SK-N-SH (cell line): ENCODE measurements at regions not wholly inside any gene's neighbourhood (a gene's known extent, or its start where the extent isn't known, plus 50 kb on each side); places are given as distances from the start of the nearest gene placed in this dataset.

Source experiments
- EP300 ChIP-seq, 2 experiments: IDR thresholded peaks; 2 replicates each; pipeline versions ENCODE4 v1.4.0 to v1.6.1; 2012; ENCODE audit warnings: borderline replicate concordance in 1 of 2, low read depth in 1 of 2, low read length in 1 of 2
- FOSL2 ChIP-seq: IDR thresholded peaks from 2 replicates; pipeline ENCODE4 v1.4.0; 2012; ENCODE audit warnings: low read depth, mild to moderate bottlenecking, moderate library complexity, borderline replicate concordance
- FOXJ3 ChIP-seq: sonication (generic); formaldehyde crosslinking; IDR thresholded peaks from 2 replicates; pipeline ENCODE4 v1.5.1; 2020; ENCODE audit warnings: mild to moderate bottlenecking, missing genetic modification reagents
- FOXM1 ChIP-seq: IDR thresholded peaks from 2 replicates; pipeline ENCODE4 v1.4.0; 2012; ENCODE audit warnings: low read depth, mild to moderate bottlenecking
- GABPA ChIP-seq: IDR thresholded peaks from 2 replicates; pipeline ENCODE4 v1.4.0; 2012; ENCODE audit warnings: low read depth, mild to moderate bottlenecking
- NFIC ChIP-seq: IDR thresholded peaks from 2 replicates; pipeline ENCODE4 v1.4.0; 2012; ENCODE audit warnings: borderline replicate concordance
- POLR2AphosphoS5 ChIP-seq: IDR thresholded peaks from 2 replicates; pipeline ENCODE4 v1.6.1; 2012; ENCODE audit warnings: low read depth, low read length
- RFX5 ChIP-seq: IDR thresholded peaks from 2 replicates; pipeline ENCODE4 v1.6.1; 2012; ENCODE audit warnings: mild to moderate bottlenecking, improper control_type of control experiment, low read length
- SMC3 ChIP-seq: IDR thresholded peaks from 2 replicates; pipeline ENCODE4 v1.6.1; 2012; ENCODE audit warnings: low read depth, low read length, improper control_type of control experiment
- TF ChIP-seq, protein P1 (sequence below): fragments of 200-600 bp; sonication (generic); IDR thresholded peaks from 2 replicates; pipeline ENCODE4 v1.6.1; 2017; ENCODE audit warnings: antibody characterized with exemption, mild to moderate bottlenecking, moderate library complexity
- TF ChIP-seq, protein P2 (sequence below): IDR thresholded peaks from 2 replicates; pipeline ENCODE4; 2012
- TF ChIP-seq, protein P3 (sequence below): IDR thresholded peaks from 2 replicates; pipeline ENCODE4 v1.6.1; 2012; ENCODE audit warnings: mild to moderate bottlenecking, low read depth, low read length, moderate library complexity
- TF ChIP-seq, protein P4 (sequence below): IDR thresholded peaks from 2 replicates; pipeline ENCODE4 v1.4.0; 2012; ENCODE audit warnings: low read depth

GRCh38 chr2:12921321-12921720 is 204.6 kb downstream of the TRIB2 start:
- TF ChIP-seq GABPA, result no peak
- TF ChIP-seq, protein P1, sequence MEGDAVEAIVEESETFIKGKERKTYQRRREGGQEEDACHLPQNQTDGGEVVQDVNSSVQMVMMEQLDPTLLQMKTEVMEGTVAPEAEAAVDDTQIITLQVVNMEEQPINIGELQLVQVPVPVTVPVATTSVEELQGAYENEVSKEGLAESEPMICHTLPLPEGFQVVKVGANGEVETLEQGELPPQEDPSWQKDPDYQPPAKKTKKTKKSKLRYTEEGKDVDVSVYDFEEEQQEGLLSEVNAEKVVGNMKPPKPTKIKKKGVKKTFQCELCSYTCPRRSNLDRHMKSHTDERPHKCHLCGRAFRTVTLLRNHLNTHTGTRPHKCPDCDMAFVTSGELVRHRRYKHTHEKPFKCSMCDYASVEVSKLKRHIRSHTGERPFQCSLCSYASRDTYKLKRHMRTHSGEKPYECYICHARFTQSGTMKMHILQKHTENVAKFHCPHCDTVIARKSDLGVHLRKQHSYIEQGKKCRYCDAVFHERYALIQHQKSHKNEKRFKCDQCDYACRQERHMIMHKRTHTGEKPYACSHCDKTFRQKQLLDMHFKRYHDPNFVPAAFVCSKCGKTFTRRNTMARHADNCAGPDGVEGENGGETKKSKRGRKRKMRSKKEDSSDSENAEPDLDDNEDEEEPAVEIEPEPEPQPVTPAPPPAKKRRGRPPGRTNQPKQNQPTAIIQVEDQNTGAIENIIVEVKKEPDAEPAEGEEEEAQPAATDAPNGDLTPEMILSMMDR, result no peak
- no peak for TF ChIP-seq RFX5
- TF ChIP-seq, protein P2, sequence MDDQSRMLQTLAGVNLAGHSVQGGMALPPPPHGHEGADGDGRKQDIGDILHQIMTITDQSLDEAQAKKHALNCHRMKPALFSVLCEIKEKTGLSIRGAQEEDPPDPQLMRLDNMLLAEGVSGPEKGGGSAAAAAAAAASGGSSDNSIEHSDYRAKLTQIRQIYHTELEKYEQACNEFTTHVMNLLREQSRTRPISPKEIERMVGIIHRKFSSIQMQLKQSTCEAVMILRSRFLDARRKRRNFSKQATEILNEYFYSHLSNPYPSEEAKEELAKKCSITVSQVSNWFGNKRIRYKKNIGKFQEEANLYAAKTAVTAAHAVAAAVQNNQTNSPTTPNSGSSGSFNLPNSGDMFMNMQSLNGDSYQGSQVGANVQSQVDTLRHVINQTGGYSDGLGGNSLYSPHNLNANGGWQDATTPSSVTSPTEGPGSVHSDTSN, result no peak
- no peak for TF ChIP-seq POLR2AphosphoS5
- TF ChIP-seq, protein P3, sequence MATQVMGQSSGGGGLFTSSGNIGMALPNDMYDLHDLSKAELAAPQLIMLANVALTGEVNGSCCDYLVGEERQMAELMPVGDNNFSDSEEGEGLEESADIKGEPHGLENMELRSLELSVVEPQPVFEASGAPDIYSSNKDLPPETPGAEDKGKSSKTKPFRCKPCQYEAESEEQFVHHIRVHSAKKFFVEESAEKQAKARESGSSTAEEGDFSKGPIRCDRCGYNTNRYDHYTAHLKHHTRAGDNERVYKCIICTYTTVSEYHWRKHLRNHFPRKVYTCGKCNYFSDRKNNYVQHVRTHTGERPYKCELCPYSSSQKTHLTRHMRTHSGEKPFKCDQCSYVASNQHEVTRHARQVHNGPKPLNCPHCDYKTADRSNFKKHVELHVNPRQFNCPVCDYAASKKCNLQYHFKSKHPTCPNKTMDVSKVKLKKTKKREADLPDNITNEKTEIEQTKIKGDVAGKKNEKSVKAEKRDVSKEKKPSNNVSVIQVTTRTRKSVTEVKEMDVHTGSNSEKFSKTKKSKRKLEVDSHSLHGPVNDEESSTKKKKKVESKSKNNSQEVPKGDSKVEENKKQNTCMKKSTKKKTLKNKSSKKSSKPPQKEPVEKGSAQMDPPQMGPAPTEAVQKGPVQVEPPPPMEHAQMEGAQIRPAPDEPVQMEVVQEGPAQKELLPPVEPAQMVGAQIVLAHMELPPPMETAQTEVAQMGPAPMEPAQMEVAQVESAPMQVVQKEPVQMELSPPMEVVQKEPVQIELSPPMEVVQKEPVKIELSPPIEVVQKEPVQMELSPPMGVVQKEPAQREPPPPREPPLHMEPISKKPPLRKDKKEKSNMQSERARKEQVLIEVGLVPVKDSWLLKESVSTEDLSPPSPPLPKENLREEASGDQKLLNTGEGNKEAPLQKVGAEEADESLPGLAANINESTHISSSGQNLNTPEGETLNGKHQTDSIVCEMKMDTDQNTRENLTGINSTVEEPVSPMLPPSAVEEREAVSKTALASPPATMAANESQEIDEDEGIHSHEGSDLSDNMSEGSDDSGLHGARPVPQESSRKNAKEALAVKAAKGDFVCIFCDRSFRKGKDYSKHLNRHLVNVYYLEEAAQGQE, result no peak
- no peak for TF ChIP-seq EP300 (IDR thresholded peaks at IDR 0.05; ENCODE audit: borderline replicate concordance in 1 of 2, low read depth in 1 of 2, low read length in 1 of 2)
- no peak for TF ChIP-seq FOXJ3 (CRISPR knock-in tag)
- no peak for TF ChIP-seq SMC3
- no peak for TF ChIP-seq FOXM1
- TF ChIP-seq, protein P4, sequence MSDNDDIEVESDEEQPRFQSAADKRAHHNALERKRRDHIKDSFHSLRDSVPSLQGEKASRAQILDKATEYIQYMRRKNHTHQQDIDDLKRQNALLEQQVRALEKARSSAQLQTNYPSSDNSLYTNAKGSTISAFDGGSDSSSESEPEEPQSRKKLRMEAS, result no peak
- no peak for TF ChIP-seq NFIC
- no peak for TF ChIP-seq FOSL2
